B cell (primary cell): ENCODE measurements at regions not wholly inside any gene's neighbourhood (a gene's known extent, or its start where the extent isn't known, plus 50 kb on each side); places are given as distances from the start of the nearest gene placed in this dataset.

ENCODE experiments used
- EZH2 ChIP-seq: IDR thresholded peaks from 2 replicates; pipeline ENCODE4 v1.6.1; 2012; ENCODE audit warnings: borderline replicate concordance, low read depth, mild to moderate bottlenecking, moderate library complexity, low read length; ENCODE audit not compliant: insufficient read depth, poor library complexity, severe bottlenecking
- TF ChIP-seq, protein P1 (sequence below): fragments of 200-600 bp; IDR thresholded peaks from one replicate; pipeline ENCODE4 v1.8.0; 2022; ENCODE audit warnings: antibody characterized with exemption, mild to moderate bottlenecking

DNA sequence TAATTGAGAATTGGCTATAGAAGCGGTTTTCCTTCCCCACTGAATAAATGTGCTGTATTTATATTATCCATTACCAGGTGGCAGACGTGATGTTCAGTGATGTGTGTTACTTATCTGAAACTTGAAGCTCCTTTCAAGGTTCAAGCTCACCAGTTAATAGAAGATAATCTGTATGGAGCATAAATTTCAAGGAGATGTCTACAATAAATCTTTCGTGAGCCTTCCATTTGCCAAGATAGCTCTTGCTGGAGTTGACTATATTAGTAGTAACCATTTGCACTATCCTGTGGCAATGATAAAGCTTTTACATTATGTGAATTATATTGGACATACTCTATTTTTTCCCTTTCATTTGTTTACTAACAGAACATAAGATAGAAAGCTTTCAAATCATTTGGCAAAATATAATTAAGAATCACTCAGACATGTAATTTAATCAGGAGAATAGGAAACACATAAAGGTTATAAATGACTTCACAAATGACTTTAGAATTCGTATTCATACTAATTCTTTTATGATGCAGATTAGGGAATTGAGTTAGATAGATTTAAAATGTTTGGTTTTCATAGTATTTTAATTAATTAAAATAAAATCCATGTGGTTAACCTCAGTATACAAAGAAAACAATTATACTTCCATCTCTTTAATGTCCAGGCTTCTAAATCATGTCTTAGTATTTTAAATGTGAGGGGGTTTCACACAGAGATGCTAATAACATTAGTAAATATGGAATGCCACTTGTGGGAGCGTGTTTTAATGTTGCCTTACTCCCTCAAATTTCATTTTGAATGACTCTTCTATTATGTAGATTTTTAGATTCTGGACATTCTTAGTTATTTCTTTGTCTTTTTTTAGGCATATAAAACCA lies 664.4 kb upstream of the CDH8 start:
- TF ChIP-seq, protein P1, sequence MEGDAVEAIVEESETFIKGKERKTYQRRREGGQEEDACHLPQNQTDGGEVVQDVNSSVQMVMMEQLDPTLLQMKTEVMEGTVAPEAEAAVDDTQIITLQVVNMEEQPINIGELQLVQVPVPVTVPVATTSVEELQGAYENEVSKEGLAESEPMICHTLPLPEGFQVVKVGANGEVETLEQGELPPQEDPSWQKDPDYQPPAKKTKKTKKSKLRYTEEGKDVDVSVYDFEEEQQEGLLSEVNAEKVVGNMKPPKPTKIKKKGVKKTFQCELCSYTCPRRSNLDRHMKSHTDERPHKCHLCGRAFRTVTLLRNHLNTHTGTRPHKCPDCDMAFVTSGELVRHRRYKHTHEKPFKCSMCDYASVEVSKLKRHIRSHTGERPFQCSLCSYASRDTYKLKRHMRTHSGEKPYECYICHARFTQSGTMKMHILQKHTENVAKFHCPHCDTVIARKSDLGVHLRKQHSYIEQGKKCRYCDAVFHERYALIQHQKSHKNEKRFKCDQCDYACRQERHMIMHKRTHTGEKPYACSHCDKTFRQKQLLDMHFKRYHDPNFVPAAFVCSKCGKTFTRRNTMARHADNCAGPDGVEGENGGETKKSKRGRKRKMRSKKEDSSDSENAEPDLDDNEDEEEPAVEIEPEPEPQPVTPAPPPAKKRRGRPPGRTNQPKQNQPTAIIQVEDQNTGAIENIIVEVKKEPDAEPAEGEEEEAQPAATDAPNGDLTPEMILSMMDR: no peak
- TF ChIP-seq EZH2: no peak
